Endothelial cell (in vitro differentiated cells): ENCODE measurements at regions not wholly inside any gene's neighbourhood (a gene's known extent, or its start where the extent isn't known, plus 50 kb on each side); places are given as distances from the start of the nearest gene placed in this dataset.

Experiments used
- DNase-seq: peaks from one replicate; pipeline ENCODE4 v3.0.0; 2021; ENCODE audit warnings: low spot score
- H3K27ac Mint-ChIP-seq: one replicate; pipeline ENCODE4 v1.8.0; 2021; ENCODE audit warnings: mixed read lengths, inconsistent platforms; ENCODE audit not compliant: unreplicated experiment
- H3K27me3 Mint-ChIP-seq: one replicate; pipeline ENCODE4 v1.8.0; 2021; ENCODE audit warnings: mild to moderate bottlenecking, moderate library complexity, mixed read lengths, inconsistent platforms; ENCODE audit not compliant: unreplicated experiment
- H3K36me3 Mint-ChIP-seq: one replicate; pipeline ENCODE4 v1.8.0; 2021; ENCODE audit warnings: mild to moderate bottlenecking, low read depth, mixed read lengths, inconsistent platforms; ENCODE audit not compliant: unreplicated experiment
- H3K4me1 Mint-ChIP-seq: one replicate; pipeline ENCODE4 v1.8.0; 2021; ENCODE audit warnings: mild to moderate bottlenecking, mixed read lengths, inconsistent platforms; ENCODE audit not compliant: unreplicated experiment
- H3K4me3 Mint-ChIP-seq: one replicate; pipeline ENCODE4 v1.8.0; 2021; ENCODE audit warnings: mild to moderate bottlenecking, mixed read lengths, inconsistent platforms; ENCODE audit not compliant: unreplicated experiment
- H3K9me3 Mint-ChIP-seq: one replicate; pipeline ENCODE4 v1.8.0; 2021; ENCODE audit warnings: mixed read lengths, inconsistent platforms; ENCODE audit not compliant: unreplicated experiment
- TF ChIP-seq, protein P1 (sequence below): fragments of 200-600 bp; sonication (generic); IDR thresholded peaks from one replicate; pipeline ENCODE4 v1.5.0; 2021; ENCODE audit warnings: antibody characterized with exemption; ENCODE audit not compliant: unreplicated experiment

DNA sequence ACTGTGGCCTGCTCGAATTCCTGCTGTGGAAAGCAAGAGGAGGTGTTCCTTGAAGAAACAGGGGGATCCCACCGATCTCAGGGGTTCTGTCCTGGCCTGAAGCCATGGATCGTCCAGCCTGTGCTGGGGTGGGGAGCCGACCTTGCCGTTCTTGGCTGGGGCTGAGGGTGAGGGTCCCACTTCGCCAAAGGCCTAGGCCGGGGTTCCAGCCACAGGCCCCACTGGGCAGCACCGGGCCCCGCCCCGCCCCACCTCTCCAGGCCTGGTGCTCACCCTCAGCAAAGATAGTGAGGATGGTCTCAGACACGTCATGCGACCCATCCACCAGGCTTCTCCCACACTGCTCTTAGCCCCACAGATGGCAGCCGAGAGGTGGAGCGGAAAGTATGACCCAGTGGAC, 51.4 kb upstream of the ZNF716 start:
- Mint-ChIP-seq H3K9me3 (peaks cover 39% of the 10 kb centered on the region), H3K27ac (no peak overlapping the region), H3K36me3 (peaks cover 12% of the 10 kb centered on the region), H3K4me3 (no peak overlapping the region), H3K4me1 (no peaks in the 10 kb centered on the region), H3K27me3 (peaks cover 13% of the 10 kb centered on the region)
- no peak for DNase-seq
- TF ChIP-seq, protein P1, sequence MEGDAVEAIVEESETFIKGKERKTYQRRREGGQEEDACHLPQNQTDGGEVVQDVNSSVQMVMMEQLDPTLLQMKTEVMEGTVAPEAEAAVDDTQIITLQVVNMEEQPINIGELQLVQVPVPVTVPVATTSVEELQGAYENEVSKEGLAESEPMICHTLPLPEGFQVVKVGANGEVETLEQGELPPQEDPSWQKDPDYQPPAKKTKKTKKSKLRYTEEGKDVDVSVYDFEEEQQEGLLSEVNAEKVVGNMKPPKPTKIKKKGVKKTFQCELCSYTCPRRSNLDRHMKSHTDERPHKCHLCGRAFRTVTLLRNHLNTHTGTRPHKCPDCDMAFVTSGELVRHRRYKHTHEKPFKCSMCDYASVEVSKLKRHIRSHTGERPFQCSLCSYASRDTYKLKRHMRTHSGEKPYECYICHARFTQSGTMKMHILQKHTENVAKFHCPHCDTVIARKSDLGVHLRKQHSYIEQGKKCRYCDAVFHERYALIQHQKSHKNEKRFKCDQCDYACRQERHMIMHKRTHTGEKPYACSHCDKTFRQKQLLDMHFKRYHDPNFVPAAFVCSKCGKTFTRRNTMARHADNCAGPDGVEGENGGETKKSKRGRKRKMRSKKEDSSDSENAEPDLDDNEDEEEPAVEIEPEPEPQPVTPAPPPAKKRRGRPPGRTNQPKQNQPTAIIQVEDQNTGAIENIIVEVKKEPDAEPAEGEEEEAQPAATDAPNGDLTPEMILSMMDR: no peak

DNA sequence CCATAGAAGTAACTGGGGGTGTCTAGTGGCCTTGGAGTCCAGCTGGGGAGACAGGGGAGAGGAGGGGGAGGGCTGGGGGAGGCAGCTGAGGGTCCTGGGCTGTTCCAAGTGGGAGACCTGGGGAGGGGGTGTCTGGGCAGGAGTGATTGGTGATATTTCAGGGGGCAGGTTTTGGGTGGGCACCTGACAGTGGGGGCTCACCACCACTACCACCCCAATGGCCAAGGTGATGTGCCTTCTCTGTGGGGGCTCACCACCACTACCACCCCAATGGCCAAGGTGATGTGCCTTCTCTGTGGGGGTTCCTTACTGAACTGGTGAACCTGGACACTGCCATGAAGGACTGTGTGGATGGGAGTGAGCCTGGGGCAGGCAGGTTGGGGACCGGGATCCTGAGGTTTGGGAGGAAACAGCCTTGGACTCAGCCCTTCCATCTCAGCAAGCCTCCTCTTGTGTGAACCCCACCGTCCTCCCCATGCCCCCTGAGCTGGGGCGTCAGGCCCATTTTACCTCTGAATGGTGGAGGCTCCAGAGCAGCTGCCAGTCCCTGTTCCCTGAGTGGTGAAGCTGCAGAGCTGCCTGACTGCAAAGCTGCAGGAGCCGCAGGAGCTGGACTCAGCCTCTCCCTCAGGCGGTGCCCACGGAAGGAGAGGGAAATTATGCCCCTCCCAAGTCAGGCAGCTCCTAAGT, 50.6 kb upstream of the ZNF716 start:
- Mint-ChIP-seq H3K4me1 (no peaks in the 10 kb centered on the region), H3K9me3 (peaks cover 34% of the 10 kb centered on the region), H3K27me3 (peaks cover 15% of the 10 kb centered on the region), H3K36me3 (peaks cover 15% of the 10 kb centered on the region), H3K4me3 (no peak overlapping the region), H3K27ac (no peak overlapping the region)
- DNase-seq: no peak
- TF ChIP-seq, protein P1: no peak

DNA sequence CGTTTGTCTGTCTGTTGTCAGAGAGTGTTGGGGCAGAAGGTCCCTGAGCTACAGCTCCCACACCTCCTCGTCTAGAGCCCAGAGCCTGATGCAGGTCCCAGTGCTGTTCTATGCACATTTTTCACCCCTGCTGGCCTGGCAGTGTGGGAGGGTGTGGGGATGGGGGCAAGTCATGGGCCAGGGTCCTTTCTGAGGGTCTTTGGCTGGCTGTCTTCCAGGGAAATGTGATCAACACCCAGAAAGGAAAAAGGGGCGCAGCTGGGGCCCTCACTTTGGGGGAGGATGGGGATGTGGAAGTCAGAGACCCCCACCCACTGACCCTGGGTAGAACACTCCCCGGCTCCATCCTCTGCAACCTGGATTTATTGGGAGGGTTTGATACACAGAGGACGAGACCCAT, 50.0 kb upstream of the ZNF716 start:
- Mint-ChIP-seq H3K27ac (no peak overlapping the region), H3K4me1 (no peaks in the 10 kb centered on the region), H3K4me3 (no peak overlapping the region), H3K9me3 (peaks cover 28% of the 10 kb centered on the region), H3K27me3 (peaks cover 14% of the 10 kb centered on the region), H3K36me3 (peaks cover 9% of the 10 kb centered on the region)
- no peak for DNase-seq
- TF ChIP-seq, protein P1: no peak
